ENCODE measurements at regions not wholly inside any gene's neighbourhood (a gene's known extent, or its start where the extent isn't known, plus 50 kb on each side); places are given as distances from the start of the nearest gene placed in this dataset.

GRCh38 chr14:48125654-48126053, 450.2 kb upstream of the MDGA2 start:
- no peak for TF ChIP-seq POLR2AphosphoS5 (IDR thresholded peaks at IDR 0.05)
- no peak for TF ChIP-seq CTCF (IDR thresholded peaks at IDR 0.05)
- TF ChIP-seq EP300 (IDR thresholded peaks at IDR 0.05), result no peak
- no peak for TF ChIP-seq POLR2A (IDR thresholded peaks at IDR 0.05)
- ATAC-seq (ENCODE audit: low FRiP score in 2 of 2) (no peak), DNase-seq (no peak)
- Histone ChIP-seq H3K27me3 (no peaks in the 10 kb centered on the region), H3K36me3 (no peaks in the 10 kb centered on the region), H3K4me1 (no peaks in the 10 kb centered on the region), H3K9me3 (no peaks in the 10 kb centered on the region), H3K4me3 (no peak overlapping the region), H3K27ac (no peak overlapping the region)
- 29 to 40% methylated on average over 4 of the region's 4 CpGs for WGBS, 2 donors

- DNase-seq, result no peak
- no peak for TF ChIP-seq POLR2A (IDR thresholded peaks at IDR 0.05)
- no peak for TF ChIP-seq POLR2AphosphoS5 (IDR thresholded peaks at IDR 0.05)
- TF ChIP-seq EP300 (IDR thresholded peaks at IDR 0.05), result no peak
- no peak for TF ChIP-seq CTCF (IDR thresholded peaks at IDR 0.05)
- H3K27ac ChIP-seq, result no peak overlapping the region
- 87 to 90% methylated on average over 6 of the region's 6 CpGs for WGBS, 2 donors
- H3K4me1 ChIP-seq, result no peaks in the 10 kb centered on the region
- no peaks in the 10 kb centered on the region for H3K36me3 ChIP-seq
- no peaks in the 10 kb centered on the region for H3K27me3 ChIP-seq
- H3K9me3 ChIP-seq, result no peaks in the 10 kb centered on the region
- H3K4me3 ChIP-seq, result no peak overlapping the region
- ATAC-seq (ENCODE audit: low FRiP score in 2 of 2), result no peak
Measured at GRCh38 chr14:48113713-48114112, 438.3 kb upstream of the MDGA2 start.

- 63 to 73% methylated on average over 3 of the region's 3 CpGs for WGBS, 2 donors
- ATAC-seq (ENCODE audit: low FRiP score in 2 of 2), result no peak
- no peak for TF ChIP-seq EP300 (IDR thresholded peaks at IDR 0.05)
- TF ChIP-seq POLR2AphosphoS5 (IDR thresholded peaks at IDR 0.05), result no peak
- TF ChIP-seq POLR2A (IDR thresholded peaks at IDR 0.05), result no peak
- TF ChIP-seq CTCF (IDR thresholded peaks at IDR 0.05), result no peak
- Histone ChIP-seq H3K36me3 (no peaks in the 10 kb centered on the region), H3K27ac (no peak overlapping the region), H3K9me3 (no peaks in the 10 kb centered on the region), H3K27me3 (no peaks in the 10 kb centered on the region), H3K4me3 (no peak overlapping the region), H3K4me1 (no peaks in the 10 kb centered on the region)
- no peak for DNase-seq
Measured at GRCh38 chr14:48111151-48111550, 435.7 kb upstream of the MDGA2 start.

- Histone ChIP-seq H3K4me3 (no peak overlapping the region), H3K27ac (no peak overlapping the region), H3K36me3 (no peaks in the 10 kb centered on the region), H3K9me3 (no peaks in the 10 kb centered on the region), H3K27me3 (no peaks in the 10 kb centered on the region), H3K4me1 (no peaks in the 10 kb centered on the region)
- no peak for ATAC-seq (ENCODE audit: low FRiP score in 2 of 2)
- WGBS, 2 donors, result 77 to 78% methylated on average over 1 of the region's 1 CpG
- no peak for DNase-seq
- no peak for TF ChIP-seq POLR2AphosphoS5 (IDR thresholded peaks at IDR 0.05)
- TF ChIP-seq CTCF (IDR thresholded peaks at IDR 0.05), result no peak
- no peak for TF ChIP-seq POLR2A (IDR thresholded peaks at IDR 0.05)
- no peak for TF ChIP-seq EP300 (IDR thresholded peaks at IDR 0.05)
Measured at GRCh38 chr14:48107646-48108045, 432.2 kb upstream of the MDGA2 start.

- WGBS, 2 donors, result 81 to 91% methylated on average over 2 of the region's 2 CpGs
- H3K27ac ChIP-seq, result no peak overlapping the region
- no peak for TF ChIP-seq CTCF (IDR thresholded peaks at IDR 0.05)
- H3K27me3 ChIP-seq, result no peaks in the 10 kb centered on the region
- H3K9me3 ChIP-seq, result no peaks in the 10 kb centered on the region
- ATAC-seq (ENCODE audit: low FRiP score in 2 of 2) (no peak), DNase-seq (no peak)
- no peak overlapping the region for H3K4me3 ChIP-seq
- no peaks in the 10 kb centered on the region for H3K36me3 ChIP-seq
- no peaks in the 10 kb centered on the region for H3K4me1 ChIP-seq
Measured at GRCh38 chr14:48096897-48097296, 421.5 kb upstream of the MDGA2 start.

All from upper lobe of left lung (tissue), 6 donors.